ENCODE measurements at regions not wholly inside any gene's neighbourhood (a gene's known extent, or its start where the extent isn't known, plus 50 kb on each side); places are given as distances from the start of the nearest gene placed in this dataset.

GRCh38 chr9:105887679-105888078, 193.3 kb downstream of the TMEM38B start:
- intact Hi-C loops (cut with micrococcal nuclease), result no loop called here
- no peaks in the 10 kb centered on the region for H3K9me3 ChIP-seq (replicated peaks; ENCODE audit: control insufficient read depth, insufficient read depth, low read length)
- H3K27ac ChIP-seq (ENCODE audit: insufficient read depth, low read depth, low read length), result no peak overlapping the region
- H3K4me1 ChIP-seq (ENCODE audit: control insufficient read depth, extremely low read depth, insufficient read depth, low read length), result no peaks in the 10 kb centered on the region
- dilution Hi-C loops (cut with MboI; ENCODE audit: extremely low pct_ligation_motif_present, low sequenced_read_pairs), result no loop called here
- CTCF ChIA-PET, result no interaction called here
- BruUV-seq (replicated peaks), result no TSS peak
- H3K27me3 ChIP-seq (ENCODE audit: control insufficient read depth in 2 of 2, insufficient read depth in 2 of 2, low read length in 2 of 2), result no peaks in the 10 kb centered on the region
- POLR2A ChIA-PET, result no interaction called here
- H3K9ac ChIP-seq (replicated peaks; ENCODE audit: extremely low read depth, insufficient read depth, low read length), result no peak overlapping the region
- H3K36me3 ChIP-seq (ENCODE audit: control insufficient read depth in 2 of 2, extremely low read depth in 1 of 2, insufficient read depth in 2 of 2, low read length in 2 of 2), result no peaks in the 10 kb centered on the region
- DNase-seq (ENCODE audit: low read depth, low spot score) (no peak), FAIRE-seq (no peak)
- H4K20me1 ChIP-seq (replicated peaks; ENCODE audit: control insufficient read depth, extremely low read depth, insufficient read depth, low read length), result no peaks in the 10 kb centered on the region
- no peak overlapping the region for H3K4me2 ChIP-seq (ENCODE audit: insufficient read depth, low read length)
- no peak overlapping the region for H2AFZ ChIP-seq (ENCODE audit: low read depth, low read length)
- H3K9me1 ChIP-seq (replicated peaks; ENCODE audit: control insufficient read depth, extremely low read depth, insufficient read depth, low read length), result no peaks in the 10 kb centered on the region
- no peak overlapping the region for H3K4me3 ChIP-seq (replicated peaks in 1 of 3; ENCODE audit: insufficient read depth in 1 of 3, low read depth in 1 of 3, low read length in 3 of 3)
- H3K79me2 ChIP-seq (ENCODE audit: control insufficient read depth, insufficient read depth, low read length), result no peaks in the 10 kb centered on the region
- TF ChIP-seq EZH2 (IDR thresholded peaks at IDR 0.05; ENCODE audit: borderline replicate concordance, low read depth, low read length, severe bottlenecking) (no peak), POLR2AphosphoS5 (IDR thresholded peaks at IDR 0.05; ENCODE audit: insufficient read depth, low read depth, low read length) (no peak)

- Histone ChIP-seq H3K9me3 (replicated peaks; ENCODE audit: control insufficient read depth, insufficient read depth, low read length) (no peaks in the 10 kb centered on the region), H3K27ac (ENCODE audit: insufficient read depth, low read depth, low read length) (no peak overlapping the region), H3K4me3 (replicated peaks in 1 of 3; ENCODE audit: insufficient read depth in 1 of 3, low read depth in 1 of 3, low read length in 3 of 3) (no peak overlapping the region), H2AFZ (ENCODE audit: low read depth, low read length) (no peak overlapping the region), H3K79me2 (ENCODE audit: control insufficient read depth, insufficient read depth, low read length) (no peaks in the 10 kb centered on the region), H3K36me3 (ENCODE audit: control insufficient read depth in 2 of 2, extremely low read depth in 1 of 2, insufficient read depth in 2 of 2, low read length in 2 of 2) (no peaks in the 10 kb centered on the region), H3K9ac (replicated peaks; ENCODE audit: extremely low read depth, insufficient read depth, low read length) (no peak overlapping the region), H3K4me1 (ENCODE audit: control insufficient read depth, extremely low read depth, insufficient read depth, low read length) (no peaks in the 10 kb centered on the region), H3K4me2 (ENCODE audit: insufficient read depth, low read length) (no peak overlapping the region), H3K27me3 (ENCODE audit: control insufficient read depth in 2 of 2, insufficient read depth in 2 of 2, low read length in 2 of 2) (no peaks in the 10 kb centered on the region), H3K9me1 (replicated peaks; ENCODE audit: control insufficient read depth, extremely low read depth, insufficient read depth, low read length) (no peaks in the 10 kb centered on the region), H4K20me1 (replicated peaks; ENCODE audit: control insufficient read depth, extremely low read depth, insufficient read depth, low read length) (no peaks in the 10 kb centered on the region)
- no TSS peak for BruUV-seq (replicated peaks)
- DNase-seq (ENCODE audit: low read depth, low spot score) (no peak), FAIRE-seq (no peak)
- dilution Hi-C loops (cut with MboI; ENCODE audit: extremely low pct_ligation_motif_present, low sequenced_read_pairs), result no loop called here
- POLR2A ChIA-PET, result no interaction called here
- intact Hi-C loops (cut with micrococcal nuclease), result loop anchor here (10.0 kb wide), 1 partner anchor 65 kb away; no protein-coding TSS in a partner anchor
- no peak for TF ChIP-seq JUN (IDR thresholded peaks at IDR 0.05; ENCODE audit: borderline replicate concordance, insufficient read depth, insufficient read length, low read depth)
- no peak for TF ChIP-seq GATA2 (IDR thresholded peaks at IDR 0.05; ENCODE audit: insufficient read depth, insufficient read length, low read depth, low read length)
- CTCF ChIA-PET, result no interaction called here
Observed at GRCh38 chr9:105890046-105890822, 195.9 kb downstream of the TMEM38B start.
